GM12891 (cell line): ENCODE measurements at regions not wholly inside any gene's neighbourhood (a gene's known extent, or its start where the extent isn't known, plus 50 kb on each side); places are given as distances from the start of the nearest gene placed in this dataset.

ENCODE experiments used
- POLR2AphosphoS5 ChIP-seq: IDR thresholded peaks from 2 replicates; pipeline ENCODE4 v1.6.1; 2011; ENCODE audit warnings: low read depth, low read length, control low read depth
- SPI1 ChIP-seq: IDR thresholded peaks from 2 replicates; pipeline ENCODE4 v1.6.1; 2011; ENCODE audit warnings: low read depth, low read length, control low read depth

- TF ChIP-seq POLR2AphosphoS5 = no peak
- TF ChIP-seq SPI1 = no peak
These were observed 125.1 kb downstream of the WT1 start for GRCh38 chr11:32310214-32310601.
